Astrocyte of the cerebellum (primary cell): ENCODE measurements at regions not wholly inside any gene's neighbourhood (a gene's known extent, or its start where the extent isn't known, plus 50 kb on each side); places are given as distances from the start of the nearest gene placed in this dataset.
"Not testable (repeated sequence)": the region's sequence is repeated elsewhere in the genome, so short reads cannot be mapped to it uniquely, and the experiment has no call there.

ENCODE experiments used
- DNase-seq: peaks from one replicate; pipeline ENCODE4 v3.0.0-alpha.2; 2011; ENCODE audit warnings: low read depth
- H3K4me3 ChIP-seq: 2 replicates; pipeline ENCODE4 v1.5.1; 2011; ENCODE audit warnings: mild to moderate bottlenecking, low read depth, low read length, moderate library complexity
- CTCF ChIP-seq: IDR thresholded peaks from 2 replicates; pipeline ENCODE4 v1.5.1; 2012; ENCODE audit warnings: low read length, low read depth, moderate library complexity, mild to moderate bottlenecking; ENCODE audit errors: missing control alignments
- in situ Hi-C: cut with HindIII; loops from 2 replicates; pipeline ENCODE4 v1.10.0; 2017; ENCODE audit warnings: low sequenced_read_pairs

- no peak for DNase-seq
- TF ChIP-seq CTCF, result no peak
- in situ Hi-C loops, result no loop called here
- no peak overlapping the region for H3K4me3 ChIP-seq
Observed at GRCh38 chr2:37739153-37739552, 67.7 kb upstream of the CDC42EP3 start.

GRCh38 chr2:37740164-37740739 is 68.8 kb upstream of the CDC42EP3 start:
- TF ChIP-seq CTCF, result no peak
- DNase-seq, result no peak
- in situ Hi-C loops, result no loop called here
- H3K4me3 ChIP-seq, result no peak overlapping the region

- TF ChIP-seq CTCF, result no peak
- in situ Hi-C loops, result no loop called here
- no peak for DNase-seq
- no peak overlapping the region for H3K4me3 ChIP-seq
Observed at GRCh38 chr2:37742286-37742685, 70.8 kb upstream of the CDC42EP3 start.

GRCh38 chr2:37744010-37744409 is 72.6 kb upstream of the CDC42EP3 start:
- TF ChIP-seq CTCF, result no peak
- no peak for DNase-seq
- H3K4me3 ChIP-seq, result no peak overlapping the region
- in situ Hi-C loops, result no loop called here

GRCh38 chr2:37744961-37745360 is 73.5 kb upstream of the CDC42EP3 start:
- DNase-seq, in situ Hi-C loops, H3K4me3 ChIP-seq: not testable (repeated sequence)

GRCh38 chr2:37746011-37746410 is 74.6 kb upstream of the CDC42EP3 start:
- DNase-seq, in situ Hi-C loops: not testable (repeated sequence)

GRCh38 chr2:37746883-37747282 is 75.4 kb upstream of the CDC42EP3 start:
- no peak overlapping the region for H3K4me3 ChIP-seq
- no peak for TF ChIP-seq CTCF
- no peak for DNase-seq
- in situ Hi-C loops, result no loop called here

More at GRCh38 chr2:37746011-37746410, 74.6 kb upstream of the CDC42EP3 start:
- not testable (repeated sequence) for H3K4me3 ChIP-seq

- in situ Hi-C loops, result no loop called here
- DNase-seq, result no peak
- H3K4me3 ChIP-seq, result no peak overlapping the region
- TF ChIP-seq CTCF, result no peak
Observed at GRCh38 chr2:37748541-37748940, 77.1 kb upstream of the CDC42EP3 start.

- H3K4me3 ChIP-seq, in situ Hi-C loops, DNase-seq: not testable (repeated sequence)
Observed at GRCh38 chr2:37750286-37750685, 78.8 kb upstream of the CDC42EP3 start.
